22Rv1 (cell line): ENCODE measurements at regions not wholly inside any gene's neighbourhood (a gene's known extent, or its start where the extent isn't known, plus 50 kb on each side); places are given as distances from the start of the nearest gene placed in this dataset.

Source experiments
- H3K27ac ChIP-seq: fragments of 450-650 bp; 2 replicates; pipeline ENCODE4 v1.5.1; 2017
- CTCF ChIP-seq: fragments of 450-650 bp; IDR thresholded peaks from 2 replicates; pipeline ENCODE4 v1.5.1; 2017; ENCODE audit warnings: mild to moderate bottlenecking
- ZFX ChIP-seq: fragments of 450-650 bp; IDR thresholded peaks from 2 replicates; pipeline ENCODE4 v1.6.1; 2017; ENCODE audit warnings: antibody characterized with exemption, borderline replicate concordance

- TF ChIP-seq ZFX (no peak), CTCF (no peak)
- H3K27ac ChIP-seq: no peak overlapping the region
Observed at GRCh38 chr9:86782831-86783230, 164.5 kb downstream of the GAS1 start.

GRCh38 chr9:86778761-86779160 lies 168.5 kb downstream of the GAS1 start:
- no peak for TF ChIP-seq CTCF
- no peak for TF ChIP-seq ZFX
- H3K27ac ChIP-seq: no peak overlapping the region

- TF ChIP-seq ZFX: no peak
- no peak for TF ChIP-seq CTCF
- H3K27ac ChIP-seq: no peak overlapping the region
Observed at GRCh38 chr9:86775718-86776117, 171.6 kb downstream of the GAS1 start.

- TF ChIP-seq CTCF (no peak), ZFX (no peak)
- no peak overlapping the region for H3K27ac ChIP-seq
Observed at GRCh38 chr9:86774116-86774515, 173.2 kb downstream of the GAS1 start.

- TF ChIP-seq CTCF: no peak
- no peak for TF ChIP-seq ZFX
Observed at GRCh38 chr9:86773422-86773945, 173.8 kb downstream of the GAS1 start.

GRCh38 chr9:86772635-86772993 lies 174.7 kb downstream of the GAS1 start:
- TF ChIP-seq CTCF: no peak
- TF ChIP-seq ZFX: no peak

More at GRCh38 chr9:86773422-86773945, 173.8 kb downstream of the GAS1 start:
- no peak overlapping the region for H3K27ac ChIP-seq

GRCh38 chr9:86771941-86772634 lies 175.2 kb downstream of the GAS1 start:
- TF ChIP-seq ZFX (no peak), CTCF (no peak)
- H3K27ac ChIP-seq: no peak overlapping the region

More at GRCh38 chr9:86772635-86772993, 174.7 kb downstream of the GAS1 start:
- H3K27ac ChIP-seq: no peak overlapping the region
